ENCODE measurements at regions not wholly inside any gene's neighbourhood (a gene's known extent, or its start where the extent isn't known, plus 50 kb on each side); places are given as distances from the start of the nearest gene placed in this dataset.
A peak's percentile ranks its signal among the peaks of the same experiment; 100 is the strongest.

GRCh38 chr7:121557034-121557892 lies 161.2 kb upstream of the FAM3C start:
- Histone ChIP-seq H3K4me1 (no peaks in the 10 kb centered on the region), H3K27ac (no peak overlapping the region), H3K36me3 (no peaks in the 10 kb centered on the region), H3K4me3 (no peak overlapping the region), H3K27me3 (no peaks in the 10 kb centered on the region), H3K9me3 (no peaks in the 10 kb centered on the region)
- ATAC-seq (no peak), DNase-seq (no peak)
- in situ Hi-C loops (cut with MboI; ENCODE audit: low sequenced_read_pairs in 4 of 4) = no loop called here
- TF ChIP-seq CTCF (IDR thresholded peaks at IDR 0.05 in 4 of 5, conservative IDR thresholded peaks at IDR 0.05 in 1 of 5) (no peak), POLR2A (IDR thresholded peaks at IDR 0.05) (no peak)
- intact Hi-C loops (cut with DNase I; ENCODE audit: low total_unique reads) = no loop called here

GRCh38 chr7:121555558-121555957 lies 159.4 kb upstream of the FAM3C start:
- H3K36me3 ChIP-seq = no peaks in the 10 kb centered on the region
- intact Hi-C loops (cut with DNase I; ENCODE audit: low total_unique reads) (no loop called here), in situ Hi-C loops (cut with MboI; ENCODE audit: low sequenced_read_pairs in 4 of 4) (no loop called here)
- TF ChIP-seq POLR2A (IDR thresholded peaks at IDR 0.05) (no peak), CTCF (IDR thresholded peaks at IDR 0.05 in 4 of 5, conservative IDR thresholded peaks at IDR 0.05 in 1 of 5) (no peak)
- H3K4me3 ChIP-seq = no peak overlapping the region
- no peak for ATAC-seq
- DNase-seq = no peak
- H3K9me3 ChIP-seq = no peaks in the 10 kb centered on the region
- no peak overlapping the region for H3K27ac ChIP-seq
- H3K27me3 ChIP-seq = no peaks in the 10 kb centered on the region
- H3K4me1 ChIP-seq = no peaks in the 10 kb centered on the region

GRCh38 chr7:121547544-121548092 lies 151.5 kb upstream of the FAM3C start:
- Histone ChIP-seq H3K4me1 (no peaks in the 10 kb centered on the region), H3K27ac (no peak overlapping the region), H3K4me3 (no peak overlapping the region), H3K9me3 (no peaks in the 10 kb centered on the region), H3K36me3 (no peaks in the 10 kb centered on the region), H3K27me3 (no peaks in the 10 kb centered on the region)
- intact Hi-C loops (cut with DNase I; ENCODE audit: low total_unique reads) (loop anchor here (1.0 to 5.0 kb wide), 2 partner anchors 180 to 420 kb away; no protein-coding TSS in a partner anchor), in situ Hi-C loops (cut with MboI; ENCODE audit: low sequenced_read_pairs in 4 of 4) (loop anchor here (5.0 kb wide), 1 partner anchor 180 kb away; no protein-coding TSS in a partner anchor)
- DNase-seq (no peak), ATAC-seq (peak; percentile 64 to 68)
- no peak for TF ChIP-seq POLR2A (IDR thresholded peaks at IDR 0.05)
- TF ChIP-seq CTCF (IDR thresholded peaks at IDR 0.05 in 4 of 5, conservative IDR thresholded peaks at IDR 0.05 in 1 of 5) = peak; percentile 32 to 73 (median 68)

GRCh38 chr7:121546632-121547543 lies 150.8 kb upstream of the FAM3C start:
- Histone ChIP-seq H3K27ac (no peak overlapping the region), H3K36me3 (no peaks in the 10 kb centered on the region), H3K27me3 (no peaks in the 10 kb centered on the region), H3K4me1 (no peaks in the 10 kb centered on the region), H3K4me3 (no peak overlapping the region), H3K9me3 (no peaks in the 10 kb centered on the region)
- TF ChIP-seq POLR2A (IDR thresholded peaks at IDR 0.05) = no peak
- TF ChIP-seq CTCF (IDR thresholded peaks at IDR 0.05 in 4 of 5, conservative IDR thresholded peaks at IDR 0.05 in 1 of 5) = no peak
- intact Hi-C loops (cut with DNase I; ENCODE audit: low total_unique reads) (loop anchor here (1.0 to 5.0 kb wide), 2 partner anchors 180 to 420 kb away; no protein-coding TSS in a partner anchor), in situ Hi-C loops (cut with MboI; ENCODE audit: low sequenced_read_pairs in 4 of 4) (loop anchor here (5.0 kb wide), 1 partner anchor 180 kb away; no protein-coding TSS in a partner anchor)
- ATAC-seq (no peak), DNase-seq (no peak)

All from gastrocnemius medialis (tissue), 4 donors.